COLO668 (cell line): ENCODE measurements at regions not wholly inside any gene's neighbourhood (a gene's known extent, or its start where the extent isn't known, plus 50 kb on each side); places are given as distances from the start of the nearest gene placed in this dataset.

Experiments used
- DNase-seq: peaks from one replicate; lab custom pipeline; 2025; ENCODE audit not compliant: unreplicated experiment; lab: John Stamatoyannopoulos, UW

DNA sequence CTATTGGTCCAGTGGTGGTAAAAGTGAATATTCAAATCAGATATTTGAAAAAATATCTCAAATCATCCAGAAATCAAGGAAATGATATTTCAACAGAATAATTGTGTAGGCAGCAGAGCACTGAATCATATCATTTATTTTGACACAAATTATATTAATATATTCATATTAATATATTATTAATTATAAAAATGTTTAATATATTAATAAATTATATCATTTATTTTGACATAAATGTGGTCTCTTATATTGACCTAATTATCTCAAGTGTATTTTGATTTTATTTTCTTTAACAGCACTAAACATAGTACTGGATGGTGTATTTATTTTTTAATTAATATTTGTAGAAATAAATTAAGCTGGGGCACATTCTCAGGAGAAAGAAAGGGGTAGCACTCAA is 257.7 kb upstream of the THBS1 start:
- no peak for DNase-seq

DNA sequence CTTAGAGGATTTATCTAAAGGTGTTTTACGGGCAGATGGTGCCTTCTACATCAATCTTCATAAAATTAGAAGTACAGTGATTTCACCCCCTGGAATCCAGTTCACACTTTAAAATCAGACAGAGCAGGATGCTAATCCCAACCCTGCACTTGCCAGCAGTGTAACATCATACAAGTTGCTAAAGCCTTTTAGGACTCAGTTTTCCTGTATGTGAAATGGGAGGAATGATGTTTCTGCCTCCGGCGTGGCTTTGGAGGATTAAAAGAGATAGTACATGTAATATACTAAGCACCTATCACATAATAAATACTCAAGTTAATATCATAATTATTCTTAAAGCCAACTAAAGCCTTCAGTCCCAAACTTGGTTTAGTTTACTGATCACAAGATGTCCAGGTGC is 257.2 kb upstream of the THBS1 start:
- no peak for DNase-seq

DNA sequence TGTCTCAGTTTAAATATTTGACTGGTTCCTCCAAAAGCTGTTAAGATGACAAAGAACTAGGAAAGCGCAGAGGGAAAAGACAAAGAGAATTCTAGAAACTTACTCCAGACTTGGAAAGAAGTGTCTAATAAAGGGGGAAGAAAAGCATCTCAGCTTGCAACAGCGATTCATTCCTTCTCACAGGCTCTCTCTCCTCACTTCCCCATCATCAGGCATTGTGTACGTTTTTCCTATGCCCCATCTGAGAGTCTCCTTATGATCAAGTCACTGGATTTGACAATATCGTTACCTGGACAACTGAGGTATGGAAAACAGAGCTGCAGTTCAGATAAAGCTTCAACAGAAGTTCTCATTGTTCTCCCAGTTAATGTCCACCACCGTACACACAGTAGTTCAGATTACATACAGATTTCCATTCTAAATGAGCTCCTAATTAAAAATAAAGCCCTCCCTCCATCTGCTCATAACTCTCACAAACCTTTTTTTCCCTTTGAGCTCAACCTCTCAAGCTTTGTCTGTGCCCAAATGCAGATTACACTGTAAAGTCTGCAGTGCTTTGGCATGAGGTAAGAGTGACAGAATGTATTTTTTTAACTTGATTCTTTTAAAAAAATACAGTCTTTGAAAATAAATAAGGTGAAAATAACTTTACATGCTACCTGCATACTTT is 254.4 kb upstream of the THBS1 start:
- DNase-seq = no peak

DNA sequence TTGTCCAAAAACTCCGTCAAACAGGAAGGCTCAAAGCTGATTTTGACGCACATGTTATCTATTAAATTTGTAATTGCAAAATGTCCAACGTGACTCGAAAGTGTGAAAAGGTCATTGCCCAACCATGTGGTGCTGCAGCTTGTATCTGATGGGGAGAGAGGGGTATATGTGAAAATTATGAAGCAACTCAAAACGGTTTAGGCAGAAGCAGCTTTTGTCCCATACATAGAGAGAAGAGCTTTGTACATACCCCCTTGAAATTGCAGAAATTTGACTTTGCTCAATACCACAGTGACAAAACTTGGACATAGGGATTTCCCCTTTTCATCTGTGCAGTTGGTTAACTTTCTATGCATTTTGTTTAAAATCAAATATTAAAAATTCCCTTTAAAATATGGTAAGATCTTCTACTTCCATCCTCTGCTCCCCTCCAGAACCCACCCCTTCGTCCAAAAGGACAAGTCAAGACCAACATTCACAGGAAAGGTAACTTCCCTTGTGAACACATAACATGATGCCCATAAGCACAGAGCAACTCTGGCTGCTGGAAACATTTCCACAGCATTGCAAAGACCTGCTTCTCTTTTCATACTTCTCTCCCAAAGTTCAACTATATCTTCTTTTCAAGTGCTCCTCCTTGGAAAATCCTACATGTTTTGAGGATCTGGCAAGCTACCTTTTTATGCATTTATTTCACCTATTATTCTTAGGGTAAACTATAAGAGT is 253.7 kb upstream of the THBS1 start:
- no peak for DNase-seq

DNA sequence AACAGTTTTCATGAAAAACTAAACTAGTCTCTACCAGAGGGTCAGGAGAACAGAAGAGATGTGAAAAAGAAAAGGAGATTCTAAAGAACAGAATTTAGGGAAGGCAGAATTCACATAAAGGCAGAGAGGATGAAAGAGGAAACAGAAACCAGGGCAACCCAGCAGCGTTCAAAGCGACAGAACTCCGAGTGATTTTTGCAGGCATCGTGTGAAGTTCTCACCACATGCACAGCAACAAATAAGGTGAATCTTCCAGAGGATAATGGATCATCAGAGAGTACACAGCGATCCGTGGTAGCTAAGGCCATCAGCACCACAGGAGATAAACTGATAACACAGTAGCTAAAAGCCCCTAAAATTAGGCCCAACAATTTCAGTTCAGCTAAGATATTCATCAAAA is 250.8 kb upstream of the THBS1 start:
- no peak for DNase-seq

DNA sequence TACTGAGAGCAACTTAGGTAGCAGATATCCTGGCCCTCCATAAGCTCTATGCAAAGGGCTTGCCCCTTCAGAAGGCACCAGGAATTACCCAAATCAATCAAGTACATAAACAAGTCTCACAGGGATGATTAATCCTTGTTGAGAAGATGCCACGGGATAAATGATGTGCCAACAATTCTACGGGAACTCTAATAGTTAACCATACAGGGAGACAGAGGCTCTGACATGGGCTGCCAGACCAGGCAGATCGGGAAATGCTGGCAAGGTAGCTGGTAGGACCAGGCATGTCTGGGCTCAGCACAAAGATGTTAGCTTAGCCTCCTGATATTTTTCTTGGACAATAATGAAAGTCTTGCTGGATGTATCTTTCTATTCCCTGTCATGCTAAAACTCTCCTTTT is 249.3 kb upstream of the THBS1 start:
- no peak for DNase-seq

DNA sequence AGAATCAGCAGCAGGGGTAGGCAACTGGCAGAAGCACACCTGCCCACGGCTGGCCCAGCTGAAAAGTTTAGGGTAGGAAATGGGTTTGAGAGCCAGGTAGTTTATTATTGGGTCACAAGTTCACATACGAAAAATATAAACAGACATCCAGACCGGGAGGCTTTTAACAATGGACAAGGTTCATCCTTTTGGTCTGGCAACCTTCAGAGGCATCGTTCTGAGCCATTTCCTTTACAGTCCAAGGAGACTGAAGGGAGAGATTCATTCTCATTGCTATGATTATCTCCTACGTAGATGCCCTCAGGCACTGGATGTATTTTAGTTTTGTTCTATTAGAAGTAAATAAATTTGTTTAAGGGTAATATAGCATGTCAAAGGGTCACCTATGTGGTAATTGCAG is 248.0 kb upstream of the THBS1 start:
- no peak for DNase-seq

DNA sequence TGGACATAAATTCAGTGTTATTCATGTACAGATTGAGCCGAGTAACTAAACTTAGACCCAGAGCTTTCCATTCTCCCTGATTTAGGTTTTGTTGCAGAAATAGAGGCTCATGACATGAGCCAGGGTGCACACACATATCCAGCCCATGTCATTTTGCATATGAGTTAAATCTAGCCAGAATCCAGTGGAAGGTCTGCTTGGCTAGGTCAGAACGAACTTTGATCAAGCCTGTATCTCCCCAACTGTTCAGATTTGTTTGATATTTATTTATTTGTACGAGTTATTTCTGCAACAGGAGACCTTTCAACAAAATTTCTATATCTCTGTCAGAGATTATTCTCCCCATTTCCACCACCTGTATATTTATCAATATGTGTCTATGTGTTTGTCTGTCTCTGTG is 247.5 kb upstream of the THBS1 start:
- no peak for DNase-seq

DNA sequence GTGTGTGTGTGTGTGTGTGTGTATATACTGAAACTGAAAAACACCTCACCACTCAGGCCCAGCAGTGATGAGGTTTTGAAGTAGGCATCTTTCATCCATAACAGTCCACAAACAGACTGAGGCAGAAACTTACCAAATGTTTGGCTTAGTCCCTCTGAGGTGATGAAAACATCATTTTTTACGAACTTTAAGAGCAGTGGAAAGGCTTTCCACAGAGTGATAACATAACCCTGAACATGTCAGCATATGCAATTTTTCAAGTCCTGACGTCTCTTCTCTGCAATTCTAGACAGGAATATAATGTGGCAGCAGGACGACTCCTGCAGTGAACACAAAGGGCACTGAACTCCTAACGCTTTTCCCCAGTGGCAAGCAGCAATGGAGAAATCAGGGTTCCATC is 247.0 kb upstream of the THBS1 start:
- DNase-seq = no peak

DNA sequence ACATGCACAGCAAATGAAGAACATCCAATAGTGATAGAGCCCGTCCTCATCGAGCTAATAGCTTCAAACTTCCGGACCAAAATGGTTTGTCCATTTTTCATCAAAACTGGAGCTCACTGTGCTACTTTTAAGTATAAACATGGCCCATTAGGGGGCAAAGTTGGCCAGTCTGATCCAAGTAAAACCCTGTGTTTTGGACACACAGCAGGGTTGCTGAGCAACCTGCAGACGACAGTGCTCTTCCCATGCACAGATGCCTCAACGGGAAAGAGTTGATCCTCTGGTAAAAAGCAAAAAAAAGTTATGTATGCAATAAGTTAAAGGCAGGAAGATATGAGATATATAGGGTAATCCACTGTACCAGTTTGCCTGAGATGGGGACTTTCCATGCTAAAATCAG is 244.0 kb upstream of the THBS1 start:
- no peak for DNase-seq

DNA sequence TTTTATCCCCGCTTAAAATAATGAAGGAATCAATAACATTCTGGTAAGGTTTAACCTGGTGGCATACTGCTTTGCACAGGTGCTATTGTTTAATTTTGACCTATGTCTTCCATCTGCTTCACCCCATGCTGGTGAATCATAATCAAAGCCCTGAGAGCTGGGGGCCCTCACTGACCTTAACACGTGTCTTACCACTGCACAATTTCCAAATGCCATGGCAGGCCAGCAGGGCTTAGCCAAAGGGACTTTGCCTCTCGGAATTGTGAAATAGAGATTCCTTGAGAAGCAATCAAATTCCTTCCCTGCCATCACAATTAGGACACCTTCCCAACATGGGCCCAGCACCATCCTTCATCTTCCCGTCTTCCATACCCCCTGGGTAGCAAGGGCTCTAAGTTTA is 242.6 kb upstream of the THBS1 start:
- no peak for DNase-seq

DNA sequence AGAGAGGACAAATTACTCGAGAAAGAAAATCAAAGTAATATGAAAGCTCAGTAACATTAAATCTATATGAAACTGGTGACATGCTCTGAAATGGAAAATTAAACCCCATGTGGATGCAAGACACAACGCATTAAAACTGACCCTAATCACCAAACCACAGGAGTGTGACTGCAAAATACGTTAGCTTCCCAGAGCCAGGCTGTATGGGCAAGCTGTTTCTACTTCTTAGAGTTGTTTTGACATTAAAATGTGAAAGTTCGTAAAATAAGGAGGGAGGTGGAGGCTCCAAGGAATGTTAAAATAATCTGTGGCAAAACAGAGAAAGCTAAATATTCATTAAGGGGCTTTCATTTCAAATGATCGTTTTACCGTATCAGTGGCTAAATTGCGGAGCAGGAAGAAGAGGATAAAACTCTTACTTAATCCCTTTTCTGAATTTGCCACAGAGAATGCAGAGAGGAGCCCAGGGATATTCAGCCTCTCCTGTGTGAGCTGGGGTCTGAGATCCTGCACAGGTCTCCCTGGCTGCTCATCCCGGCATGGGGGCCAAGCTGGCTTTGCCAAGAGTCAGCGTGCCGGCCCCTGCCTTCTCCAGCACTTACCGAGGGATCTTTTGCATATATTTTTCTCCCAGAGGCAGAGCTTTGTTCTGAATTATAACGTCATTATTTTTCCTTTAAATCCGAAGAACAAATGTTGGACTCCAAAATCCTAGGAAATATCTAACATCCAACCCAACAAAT is 239.8 kb upstream of the THBS1 start:
- no peak for DNase-seq

DNA sequence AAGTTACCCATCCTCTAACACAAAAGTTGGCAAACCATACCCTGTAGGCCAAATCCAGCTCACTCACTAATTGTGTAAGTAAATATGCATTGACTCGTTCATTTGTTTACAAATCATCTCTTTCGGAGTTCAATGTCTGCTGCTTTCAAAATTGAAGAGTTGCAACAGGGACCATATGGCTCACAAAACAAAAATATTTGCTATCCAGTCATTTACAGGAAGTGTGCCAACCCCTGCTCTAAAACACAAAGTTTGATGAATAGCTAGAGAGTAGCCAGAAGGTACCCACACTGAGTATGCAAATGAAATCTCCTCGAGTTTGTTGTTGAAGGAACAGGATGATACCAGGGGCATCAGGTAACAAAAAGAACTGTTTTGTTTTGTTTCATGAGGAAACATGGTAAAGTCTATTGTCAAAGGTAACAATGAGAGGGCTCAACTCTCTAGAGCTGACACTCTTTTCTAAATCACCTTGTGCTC is 236.2 kb upstream of the THBS1 start:
- no peak for DNase-seq

DNA sequence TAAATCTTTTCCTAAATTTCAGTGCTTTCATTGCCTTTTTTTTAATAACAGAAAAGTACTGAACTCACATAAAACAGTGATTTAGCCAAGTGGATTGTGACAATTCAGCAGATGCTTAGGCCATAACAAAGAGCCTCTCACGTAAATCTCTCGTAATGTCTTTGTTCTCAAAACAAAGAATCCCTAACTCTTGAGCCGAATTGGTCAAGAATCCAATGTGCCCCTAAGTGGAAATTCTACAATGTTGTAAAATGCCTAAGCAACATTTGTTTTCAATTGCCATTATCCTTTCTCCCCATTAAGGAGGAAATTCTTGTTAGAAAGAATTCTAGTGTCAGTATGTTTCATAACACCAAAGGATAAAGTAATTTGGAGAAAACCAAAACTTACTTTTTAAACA is 235.7 kb upstream of the THBS1 start:
- DNase-seq = no peak

DNA sequence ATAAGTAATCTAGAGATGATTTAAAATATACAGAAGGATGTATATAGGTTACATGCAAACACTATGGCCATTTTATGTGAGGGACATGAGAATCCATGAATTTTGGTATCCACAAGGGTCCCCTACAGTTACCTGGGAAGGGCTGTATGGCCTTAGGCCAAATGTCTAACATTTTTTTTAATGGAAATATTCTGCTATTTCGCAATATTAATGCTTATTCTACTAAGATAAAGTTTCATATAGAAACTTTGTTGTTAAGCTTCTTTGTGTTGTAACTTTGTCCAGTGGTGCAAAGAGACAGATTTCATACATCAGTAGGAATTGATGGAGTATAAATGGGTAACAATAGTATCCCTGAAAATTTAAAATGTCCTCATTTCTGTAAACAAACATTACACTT is 233.4 kb upstream of the THBS1 start:
- DNase-seq = no peak

DNA sequence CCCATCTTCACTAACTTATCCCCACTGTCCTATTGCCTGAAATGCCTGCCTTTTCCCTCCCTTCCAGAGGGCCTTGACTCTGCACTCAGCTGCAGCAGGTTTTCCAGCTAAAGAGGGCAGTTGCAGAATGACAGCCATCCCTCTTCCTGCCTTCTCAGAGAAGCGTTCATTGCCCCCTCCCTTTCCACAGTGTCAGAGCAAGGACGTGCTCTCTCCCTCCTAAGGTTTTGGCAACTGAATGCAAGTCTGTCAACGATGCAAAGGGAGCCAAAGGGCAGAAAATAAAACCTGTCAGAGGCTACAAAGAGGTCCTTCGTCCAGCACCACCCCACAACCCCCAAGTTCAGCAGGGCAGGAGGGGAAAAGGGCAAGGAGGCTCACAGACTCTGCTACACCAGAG is 230.1 kb upstream of the THBS1 start:
- no peak for DNase-seq

DNA sequence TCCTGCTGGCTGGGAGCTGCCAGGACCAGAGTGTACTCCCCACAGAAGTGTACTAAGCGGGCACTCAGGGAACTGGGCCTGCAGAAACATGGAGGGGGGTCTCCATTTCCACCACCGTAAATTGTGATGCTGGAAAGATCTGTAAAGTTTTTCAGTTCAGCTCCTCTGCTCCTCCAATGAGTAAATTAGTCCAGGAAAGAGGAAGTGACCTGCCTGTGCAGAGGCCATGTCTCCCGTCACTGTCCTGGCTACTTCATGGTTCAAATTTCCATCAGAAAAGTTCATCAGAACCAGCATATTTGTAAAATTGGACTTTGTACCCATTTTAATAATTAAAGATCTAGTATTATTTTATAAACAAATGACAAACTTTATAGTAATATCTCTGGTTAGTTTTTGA is 226.7 kb upstream of the THBS1 start:
- DNase-seq = no peak

DNA sequence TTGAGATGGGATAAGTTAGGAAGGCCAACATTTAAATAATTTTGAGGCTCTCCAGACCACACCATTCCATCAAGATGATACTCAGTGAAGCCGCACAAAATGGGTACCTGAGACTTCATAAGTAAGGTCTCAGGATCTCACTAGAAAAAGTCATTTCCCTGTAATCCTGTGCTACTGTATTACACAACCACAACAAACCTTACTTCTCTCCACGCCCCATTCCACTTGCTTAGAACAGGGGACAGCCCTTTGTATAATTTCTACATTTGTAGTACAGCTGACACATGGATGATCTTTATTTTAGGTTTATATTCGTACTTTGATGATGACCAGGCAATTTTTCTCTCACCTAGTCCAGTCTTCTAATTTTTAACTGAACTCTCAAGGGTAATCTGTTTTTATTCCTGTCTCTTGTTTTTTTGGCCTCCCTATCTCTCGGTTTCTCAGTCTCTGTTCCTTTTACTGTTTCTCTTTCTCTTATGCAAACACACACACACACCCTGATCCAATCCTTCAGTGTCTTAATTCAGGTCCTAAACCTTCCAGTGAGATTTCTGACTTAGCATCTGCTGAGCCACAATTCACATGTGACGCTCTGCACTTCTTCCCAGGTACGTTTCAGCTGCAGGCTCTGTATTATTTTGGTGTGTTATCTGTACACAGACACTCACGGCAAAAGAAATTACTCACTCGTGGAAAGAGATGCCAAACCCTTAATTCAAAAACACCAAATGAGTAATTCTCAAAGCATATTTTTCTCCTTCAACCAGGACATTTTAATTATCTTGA is 223.2 kb upstream of the THBS1 start:
- no peak for DNase-seq

DNA sequence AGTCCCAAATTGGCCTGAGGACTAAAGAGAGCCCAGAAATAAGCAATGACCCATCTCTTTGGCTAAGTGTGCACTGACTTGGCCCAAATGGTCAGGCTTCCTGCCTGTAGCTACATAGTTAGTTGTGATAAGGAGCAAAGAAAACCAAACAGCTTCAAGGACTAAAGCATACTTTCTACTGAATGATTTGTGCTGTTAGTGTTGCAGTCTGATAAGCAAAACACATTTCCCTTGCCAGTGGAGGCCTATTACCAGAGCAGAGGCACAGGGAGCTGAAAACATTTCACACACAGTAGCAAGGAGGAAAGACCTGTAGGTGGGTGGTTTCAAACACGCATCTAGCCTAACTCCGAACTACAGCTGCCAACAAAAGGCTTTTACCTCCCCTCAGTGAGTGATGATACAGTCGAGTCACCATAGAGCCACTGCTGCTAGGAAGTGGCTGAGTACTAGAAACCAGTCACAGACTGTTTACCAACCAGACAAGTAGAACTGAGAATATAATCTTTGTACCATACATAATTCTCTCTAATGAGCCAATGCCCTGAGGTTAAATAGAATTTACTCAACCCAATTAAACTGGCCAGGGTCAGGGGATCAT is 222.3 kb upstream of the THBS1 start:
- DNase-seq = no peak

DNA sequence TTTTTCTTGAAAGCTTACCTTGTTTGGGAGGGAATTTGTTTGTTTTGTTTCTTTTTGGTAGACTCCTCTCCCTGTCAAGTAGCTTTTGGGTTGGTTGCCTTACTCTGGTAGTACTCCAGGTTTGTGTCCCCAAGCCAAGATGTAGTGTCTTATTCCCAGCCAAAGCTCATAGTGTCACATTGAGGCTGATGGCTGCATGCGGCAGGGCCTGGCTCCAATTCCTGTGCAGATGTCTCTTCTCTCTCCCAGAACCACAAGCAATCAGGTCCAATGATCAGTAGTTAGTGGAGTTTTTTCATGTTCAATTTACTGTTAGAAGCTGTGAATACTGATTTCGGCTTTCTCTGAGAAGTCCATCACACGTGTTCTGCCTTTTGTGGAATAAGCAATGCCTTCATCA is 221.1 kb upstream of the THBS1 start:
- no peak for DNase-seq

DNA sequence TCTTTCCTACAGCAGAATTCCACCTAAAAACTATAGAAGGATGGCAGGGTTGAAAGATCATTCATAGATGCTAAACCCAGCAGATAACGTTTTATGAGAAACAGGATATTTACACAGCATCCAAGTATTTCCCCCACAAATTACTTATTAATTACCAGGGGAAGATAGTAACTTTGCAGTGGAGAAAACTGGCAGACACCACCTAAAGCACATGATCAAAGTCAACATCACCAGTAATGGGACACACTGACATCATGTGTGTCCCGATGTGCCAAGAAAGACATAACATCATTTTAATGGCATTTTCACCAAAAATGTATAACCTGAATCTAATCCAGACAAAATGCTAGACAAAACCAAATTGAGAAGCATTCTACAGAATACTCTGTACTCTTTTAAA is 220.4 kb upstream of the THBS1 start:
- no peak for DNase-seq
